Loucy (cell line): ENCODE measurements at regions not wholly inside any gene's neighbourhood (a gene's known extent, or its start where the extent isn't known, plus 50 kb on each side); places are given as distances from the start of the nearest gene placed in this dataset.

Source experiments
- H2AFZ ChIP-seq: fragments of 200-600 bp; sonication (generic); 2 replicates; pipeline ENCODE4 v1.6.0; 2016; ENCODE audit warnings: antibody characterized with exemption, mild to moderate bottlenecking, low read length, moderate library complexity
- H3F3A ChIP-seq: fragments of 200-600 bp; 2 replicates; pipeline ENCODE4 v1.6.0; 2016; ENCODE audit warnings: antibody characterized with exemption, low read depth, mild to moderate bottlenecking
- H3K27me3 ChIP-seq: fragments of 200-600 bp; sonication (generic); 2 replicates; pipeline ENCODE4 v1.6.1; 2014; ENCODE audit warnings: low read length, mild to moderate bottlenecking; ENCODE audit not compliant: insufficient read depth, poor library complexity, severe bottlenecking
- H3K36me3 ChIP-seq: fragments of 200-600 bp; sonication (generic); 2 replicates; pipeline ENCODE4 v1.6.1; 2016; ENCODE audit warnings: low read length; ENCODE audit not compliant: insufficient read depth
- H3K4me1 ChIP-seq: fragments of 200-600 bp; sonication (generic); 2 replicates; pipeline ENCODE4 v1.5.1; 2014; ENCODE audit warnings: low read length, mild to moderate bottlenecking; ENCODE audit not compliant: insufficient read depth, poor library complexity, severe bottlenecking
- H3K4me2 ChIP-seq: fragments of 200-600 bp; sonication (generic); 2 replicates; pipeline ENCODE4 v1.6.0; 2014; ENCODE audit warnings: antibody characterized with exemption, low read length, low read depth, mild to moderate bottlenecking; ENCODE audit not compliant: poor library complexity, severe bottlenecking
- H3K4me3 ChIP-seq: fragments of 200-600 bp; sonication (generic); 2 replicates; pipeline ENCODE4 v1.5.1; 2014; ENCODE audit warnings: low read length, mild to moderate bottlenecking, mixed read lengths; ENCODE audit not compliant: poor library complexity, severe bottlenecking
- H3K79me2 ChIP-seq: fragments of 200-600 bp; sonication (generic); 2 replicates; pipeline ENCODE4 v1.6.1; 2014; ENCODE audit warnings: low read length; ENCODE audit not compliant: insufficient read depth
- H3K9ac ChIP-seq: fragments of 200-600 bp; sonication (generic); 2 replicates; pipeline ENCODE4 v1.6.0; 2014; ENCODE audit warnings: mild to moderate bottlenecking, low read depth, low read length, moderate library complexity; ENCODE audit not compliant: poor library complexity, severe bottlenecking
- H3K9me2 ChIP-seq: fragments of 200-600 bp; sonication (generic); replicated peaks from 2 replicates; pipeline ENCODE4 v1.6.1; 2016; ENCODE audit warnings: low read depth, low read length, mixed read lengths
- H3K9me3 ChIP-seq: fragments of 200-600 bp; sonication (generic); 2 replicates; pipeline ENCODE4 v1.6.1; 2014; ENCODE audit warnings: mild to moderate bottlenecking, antibody characterized with exemption, low read length, low read depth; ENCODE audit not compliant: insufficient read depth
- H4K20me1 ChIP-seq: fragments of 200-600 bp; sonication (generic); 2 replicates; pipeline ENCODE4 v1.6.0; 2014; ENCODE audit warnings: antibody characterized with exemption, low read length, mild to moderate bottlenecking; ENCODE audit not compliant: insufficient read depth, poor library complexity, severe bottlenecking
- CTCF ChIP-seq: fragments of 200-600 bp; sonication (generic); conservative IDR thresholded peaks from 2 replicates; pipeline ENCODE4 v1.5.1; 2014; ENCODE audit warnings: mild to moderate bottlenecking, antibody characterized with exemption, low read length
- EZH2phosphoT487 ChIP-seq: fragments of 200-600 bp; IDR thresholded peaks from 2 replicates; pipeline ENCODE4 v1.6.1; 2018; ENCODE audit warnings: antibody characterized with exemption, mild to moderate bottlenecking, moderate library complexity, borderline replicate concordance

GRCh38 chr16:86734543-86735460 lies 156.5 kb downstream of the FOXL1 start:
- no peak overlapping the region for H3K4me2 ChIP-seq
- no peak overlapping the region for H3K9ac ChIP-seq
- H3K9me2 ChIP-seq = no peaks in the 10 kb centered on the region
- H3K4me3 ChIP-seq = no peak overlapping the region
- no peaks in the 10 kb centered on the region for H3K9me3 ChIP-seq
- no peaks in the 10 kb centered on the region for H4K20me1 ChIP-seq
- H3F3A ChIP-seq = no peaks in the 10 kb centered on the region
- TF ChIP-seq EZH2phosphoT487 (no peak), CTCF (no peak)
- no peak overlapping the region for H2AFZ ChIP-seq
- H3K36me3 ChIP-seq = no peaks in the 10 kb centered on the region
- no peaks in the 10 kb centered on the region for H3K4me1 ChIP-seq
- no peaks in the 10 kb centered on the region for H3K27me3 ChIP-seq
- H3K79me2 ChIP-seq = no peaks in the 10 kb centered on the region

GRCh38 chr16:86735727-86736126 lies 157.4 kb downstream of the FOXL1 start:
- H4K20me1 ChIP-seq = no peaks in the 10 kb centered on the region
- H3K27me3 ChIP-seq = no peaks in the 10 kb centered on the region
- no peak for TF ChIP-seq CTCF
- no peak for TF ChIP-seq EZH2phosphoT487

DNA sequence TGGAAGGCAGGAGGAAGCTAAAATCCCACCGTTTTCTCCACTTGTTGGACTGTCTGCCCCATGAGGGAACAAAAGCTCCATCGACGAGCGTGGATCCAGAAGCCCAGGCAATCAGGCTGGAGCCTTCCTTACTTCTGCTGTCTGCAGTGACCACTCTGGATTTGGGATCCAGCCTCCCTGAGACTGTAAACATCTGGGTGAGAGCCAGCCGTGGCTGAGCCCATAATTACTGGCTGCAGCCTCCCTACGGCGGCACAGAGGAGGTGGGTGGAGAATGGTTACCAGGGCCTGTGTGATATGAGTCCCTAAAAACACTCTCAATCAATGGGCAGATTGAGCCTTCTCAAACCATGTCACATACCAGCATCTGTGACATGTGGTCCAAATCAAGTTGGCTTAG lies 158.2 kb downstream of the FOXL1 start:
- Histone ChIP-seq H3K79me2 (no peaks in the 10 kb centered on the region), H4K20me1 (no peaks in the 10 kb centered on the region), H3K4me2 (no peak overlapping the region), H2AFZ (no peak overlapping the region), H3K27me3 (no peaks in the 10 kb centered on the region), H3K9me3 (no peaks in the 10 kb centered on the region), H3K4me1 (no peaks in the 10 kb centered on the region), H3K9ac (no peak overlapping the region), H3K4me3 (no peak overlapping the region), H3K9me2 (no peaks in the 10 kb centered on the region), H3K36me3 (no peaks in the 10 kb centered on the region), H3F3A (no peaks in the 10 kb centered on the region)
- TF ChIP-seq EZH2phosphoT487 = no peak
- TF ChIP-seq CTCF = no peak

More at GRCh38 chr16:86735727-86736126, 157.4 kb downstream of the FOXL1 start:
- Histone ChIP-seq H3K4me2 (no peak overlapping the region), H3F3A (no peaks in the 10 kb centered on the region), H2AFZ (no peak overlapping the region), H3K36me3 (no peaks in the 10 kb centered on the region), H3K4me3 (no peak overlapping the region), H3K79me2 (no peaks in the 10 kb centered on the region), H3K9me3 (no peaks in the 10 kb centered on the region), H3K9me2 (no peaks in the 10 kb centered on the region), H3K9ac (no peak overlapping the region), H3K4me1 (no peaks in the 10 kb centered on the region)
